HG03135 (cell line): ENCODE measurements at regions not wholly inside any gene's neighbourhood (a gene's known extent, or its start where the extent isn't known, plus 50 kb on each side); places are given as distances from the start of the nearest gene placed in this dataset.
"Not testable (repeated sequence)": the region's sequence is repeated elsewhere in the genome, so short reads cannot be mapped to it uniquely, and the experiment has no call there.

ENCODE experiments used
- ATAC-seq: cut with Tn5 transposase; IDR thresholded peaks from one replicate; pipeline ENCODE4 v1.9.1; 2021; ENCODE audit warnings: mild to moderate bottlenecking, moderate library complexity; ENCODE audit not compliant: unreplicated experiment

- no peak for ATAC-seq
Observed at GRCh38 chr13:65964672-65965071, 1265.5 kb downstream of the PCDH9 start.

GRCh38 chr13:65959305-65959704, 1270.8 kb downstream of the PCDH9 start:
- ATAC-seq = no peak

- no peak for ATAC-seq
Observed at GRCh38 chr13:65946387-65946786, 1283.7 kb downstream of the PCDH9 start.

GRCh38 chr13:65943708-65944107, 1286.4 kb downstream of the PCDH9 start:
- ATAC-seq = no peak

- ATAC-seq = no peak
Observed at GRCh38 chr13:65943024-65943423, 1287.1 kb downstream of the PCDH9 start.

- no peak for ATAC-seq
Observed at GRCh38 chr13:65940720-65941119, 1289.4 kb downstream of the PCDH9 start.

GRCh38 chr13:65937251-65937650, 1292.9 kb downstream of the PCDH9 start:
- ATAC-seq = no peak

GRCh38 chr13:65936249-65936648, 1293.9 kb downstream of the PCDH9 start:
- no peak for ATAC-seq

GRCh38 chr13:65932587-65933239, 1297.4 kb downstream of the PCDH9 start:
- ATAC-seq = no peak

- ATAC-seq = no peak
Observed at GRCh38 chr13:65932013-65932412, 1298.1 kb downstream of the PCDH9 start.

GRCh38 chr13:65929436-65929835, 1300.7 kb downstream of the PCDH9 start:
- no peak for ATAC-seq

GRCh38 chr13:65926750-65927171, 1303.4 kb downstream of the PCDH9 start:
- peak; percentile 91 for ATAC-seq

GRCh38 chr13:65922846-65923245, 1307.3 kb downstream of the PCDH9 start:
- not testable (repeated sequence) for ATAC-seq

- no peak for ATAC-seq
Observed at GRCh38 chr13:65921933-65922332, 1308.2 kb downstream of the PCDH9 start.

GRCh38 chr13:65917731-65918130, 1312.4 kb downstream of the PCDH9 start:
- no peak for ATAC-seq

- no peak for ATAC-seq
Observed at GRCh38 chr13:65915195-65915594, 1314.9 kb downstream of the PCDH9 start.

- no peak for ATAC-seq
Observed at GRCh38 chr13:65914716-65915115, 1315.4 kb downstream of the PCDH9 start.

GRCh38 chr13:65913173-65913572, 1317.0 kb downstream of the PCDH9 start:
- no peak for ATAC-seq

GRCh38 chr13:65912516-65912915, 1317.6 kb downstream of the PCDH9 start:
- ATAC-seq = no peak

- ATAC-seq = no peak
Observed at GRCh38 chr13:65911546-65912193, 1318.5 kb downstream of the PCDH9 start.

GRCh38 chr13:65909501-65909900, 1320.6 kb downstream of the PCDH9 start:
- ATAC-seq = no peak

GRCh38 chr13:65907666-65908525, 1322.2 kb downstream of the PCDH9 start:
- ATAC-seq = no peak
